HG02610 (cell line): ENCODE measurements at regions not wholly inside any gene's neighbourhood (a gene's known extent, or its start where the extent isn't known, plus 50 kb on each side); places are given as distances from the start of the nearest gene placed in this dataset.

Experiments used
- ATAC-seq: cut with Tn5 transposase; IDR thresholded peaks from one replicate; pipeline ENCODE4 v1.9.1; 2021; ENCODE audit warnings: mild to moderate bottlenecking, moderate library complexity; ENCODE audit not compliant: unreplicated experiment

DNA sequence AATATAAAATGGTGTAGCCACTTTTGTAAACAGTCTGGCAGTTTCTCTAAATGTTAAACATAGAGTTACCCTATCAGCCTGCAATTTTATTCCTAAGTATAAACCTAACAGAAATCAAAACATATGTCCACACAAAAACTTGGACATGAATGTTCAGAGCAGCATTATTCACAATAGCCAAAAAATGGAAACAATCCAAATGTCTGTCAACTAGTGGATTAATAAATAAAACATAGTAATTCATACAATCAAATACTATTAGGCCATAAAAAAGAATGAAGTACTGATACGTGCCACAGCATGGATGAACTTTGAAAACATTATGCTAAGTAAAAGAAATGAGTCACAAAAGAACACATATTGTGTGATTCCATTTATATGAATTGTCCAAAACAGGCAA is 196.5 kb downstream of the NUAK1 start:
- ATAC-seq: no peak

DNA sequence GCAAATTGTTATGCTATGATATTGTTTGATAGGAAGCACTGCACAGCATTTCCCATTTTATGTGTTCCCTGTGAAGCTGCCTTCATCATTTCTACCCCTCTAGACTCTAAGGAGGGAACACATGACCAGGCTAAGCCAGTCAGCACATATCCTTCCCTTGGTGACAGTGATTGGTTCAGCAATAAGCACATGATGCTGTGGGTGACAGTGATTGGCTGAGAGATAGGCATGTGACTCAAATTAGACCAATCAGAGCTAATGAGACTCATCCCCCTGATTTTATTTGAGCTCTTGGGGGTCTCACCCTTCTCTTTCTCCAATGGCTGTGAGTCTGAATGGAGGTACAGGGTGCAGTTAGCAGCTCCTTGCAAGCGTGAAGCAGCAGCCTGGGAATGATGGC is 195.2 kb downstream of the NUAK1 start:
- no peak for ATAC-seq

DNA sequence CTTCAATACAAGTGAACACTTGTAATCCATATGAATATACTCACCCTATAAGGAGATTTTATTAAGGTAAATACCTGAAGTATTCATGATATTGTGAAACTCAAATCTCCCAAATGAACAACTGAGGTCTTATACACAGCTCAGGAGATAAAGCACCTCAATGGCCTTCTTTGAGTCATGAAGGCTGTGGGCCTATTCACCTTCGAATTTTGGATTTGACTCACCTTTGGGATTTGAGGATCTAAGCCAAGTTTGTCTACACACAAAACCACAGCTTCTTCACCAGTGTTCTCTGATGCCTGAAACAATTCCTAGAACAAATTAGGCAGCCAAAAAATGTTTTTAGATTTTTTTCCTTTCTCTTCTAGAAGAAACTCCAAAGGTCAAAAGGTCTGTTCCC is 194.1 kb downstream of the NUAK1 start:
- ATAC-seq: no peak

DNA sequence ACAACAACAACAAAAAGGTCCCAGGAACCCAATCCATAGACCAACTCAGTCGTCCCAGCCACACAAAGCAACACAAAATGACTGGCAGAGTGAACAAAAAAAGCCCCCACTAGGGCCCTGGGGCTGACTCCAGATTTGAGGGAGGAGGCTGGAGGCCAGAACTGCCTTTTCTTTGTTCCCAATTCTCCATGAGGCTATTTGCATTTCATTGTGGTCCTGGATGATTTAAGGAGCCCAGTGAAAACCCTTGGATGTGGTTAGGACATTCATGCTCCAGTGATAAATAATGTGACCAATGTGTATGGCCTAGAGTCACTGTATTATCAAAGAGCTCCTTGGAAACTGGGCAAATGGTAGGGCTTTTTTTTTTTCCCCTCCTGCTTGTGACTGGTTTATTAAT is 192.9 kb downstream of the NUAK1 start:
- no peak for ATAC-seq

DNA sequence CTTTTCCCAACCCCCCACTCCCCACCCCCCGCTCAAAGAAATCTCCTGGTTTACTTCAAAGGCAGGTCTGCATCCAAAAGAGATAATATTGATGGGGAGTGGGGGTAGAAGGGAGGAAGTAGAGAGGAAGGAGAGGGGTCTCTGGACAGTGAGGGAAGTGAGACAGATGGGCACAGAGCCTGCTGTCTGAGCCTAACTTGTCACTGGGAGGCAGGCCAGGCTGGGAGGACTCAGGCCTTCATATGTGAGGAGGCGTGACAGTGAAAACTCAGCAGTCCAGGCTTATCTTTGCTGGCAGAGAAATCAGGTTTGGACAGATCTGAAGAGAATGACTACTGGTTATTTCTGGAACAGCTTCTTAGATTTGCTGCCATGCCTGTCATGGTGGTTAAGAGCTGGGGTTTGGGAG is 192.3 kb downstream of the NUAK1 start:
- no peak for ATAC-seq

DNA sequence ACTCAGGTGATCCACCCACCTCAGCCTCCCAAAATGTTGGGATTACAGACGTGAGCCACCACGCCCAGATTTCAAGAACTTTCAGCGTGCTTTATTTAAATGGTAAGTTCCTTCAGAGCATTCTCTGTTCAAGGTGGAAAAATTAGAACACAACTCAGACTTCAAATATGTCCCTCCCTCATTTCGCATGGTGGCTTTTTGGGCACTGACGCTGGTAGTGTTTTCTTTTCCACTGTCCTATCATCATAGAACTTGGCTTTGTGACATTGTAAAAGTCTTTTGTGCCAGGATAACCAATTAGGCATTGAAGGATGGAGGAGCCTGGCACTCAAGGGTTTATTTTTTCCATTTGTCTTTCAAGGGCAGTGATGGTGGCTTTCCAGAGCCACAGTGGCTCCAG is 190.8 kb downstream of the NUAK1 start:
- no peak for ATAC-seq

DNA sequence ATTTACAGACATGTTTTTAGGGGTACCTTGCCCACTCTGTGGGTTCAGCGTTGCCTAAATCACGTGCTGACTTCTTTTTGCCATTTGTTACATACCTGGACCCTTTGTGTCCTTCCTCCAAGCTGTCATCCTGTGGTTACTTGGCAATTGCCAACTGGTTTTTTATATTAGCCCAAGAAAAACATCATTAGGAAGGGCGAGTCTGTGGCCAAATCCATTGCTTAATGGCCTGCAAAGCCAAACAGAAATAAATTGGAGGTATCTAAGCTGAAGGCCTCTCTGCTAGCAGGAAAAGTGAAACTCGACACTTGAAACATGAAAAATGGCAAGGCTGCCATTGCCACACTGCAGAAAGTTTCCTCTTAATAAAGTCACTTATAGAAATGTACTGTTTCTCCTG is 190.4 kb downstream of the NUAK1 start:
- ATAC-seq: no peak

DNA sequence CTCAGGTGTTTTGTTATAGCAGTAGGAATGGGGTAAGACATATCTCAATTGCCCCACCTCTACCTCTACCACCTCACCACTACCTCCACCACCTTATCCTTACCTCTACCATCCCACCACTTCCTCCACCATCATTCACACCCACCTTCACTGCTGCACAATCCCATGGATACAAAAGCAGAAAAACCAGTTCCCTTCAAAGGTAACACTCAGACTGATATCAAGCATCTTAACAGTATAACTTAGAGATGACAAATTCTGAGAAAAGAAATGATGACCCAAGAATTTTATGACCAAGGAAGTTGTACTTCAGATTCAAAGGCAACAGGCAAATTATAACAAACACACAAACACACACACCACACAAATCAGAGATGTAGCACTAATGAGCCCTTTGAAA is 189.4 kb downstream of the NUAK1 start:
- ATAC-seq: no peak

DNA sequence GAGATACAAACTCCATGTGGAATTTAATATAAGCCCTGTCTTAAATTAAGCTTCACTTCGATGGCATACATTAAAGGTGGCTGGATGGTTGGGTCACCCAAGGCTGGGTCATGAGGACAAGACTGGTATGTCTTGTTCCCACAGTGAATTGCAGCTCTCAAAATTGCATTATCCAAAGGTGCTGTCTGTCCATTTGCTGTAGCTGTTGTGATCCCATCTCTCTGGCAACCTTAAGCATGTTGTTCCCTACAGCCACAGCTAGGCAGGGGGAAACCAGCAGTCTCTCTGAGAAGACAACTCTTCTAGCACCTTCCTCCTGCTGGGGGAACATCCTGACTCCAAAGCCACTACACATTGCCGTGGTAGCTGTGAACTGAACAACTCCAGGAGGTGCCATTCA is 187.0 kb downstream of the NUAK1 start:
- no peak for ATAC-seq

DNA sequence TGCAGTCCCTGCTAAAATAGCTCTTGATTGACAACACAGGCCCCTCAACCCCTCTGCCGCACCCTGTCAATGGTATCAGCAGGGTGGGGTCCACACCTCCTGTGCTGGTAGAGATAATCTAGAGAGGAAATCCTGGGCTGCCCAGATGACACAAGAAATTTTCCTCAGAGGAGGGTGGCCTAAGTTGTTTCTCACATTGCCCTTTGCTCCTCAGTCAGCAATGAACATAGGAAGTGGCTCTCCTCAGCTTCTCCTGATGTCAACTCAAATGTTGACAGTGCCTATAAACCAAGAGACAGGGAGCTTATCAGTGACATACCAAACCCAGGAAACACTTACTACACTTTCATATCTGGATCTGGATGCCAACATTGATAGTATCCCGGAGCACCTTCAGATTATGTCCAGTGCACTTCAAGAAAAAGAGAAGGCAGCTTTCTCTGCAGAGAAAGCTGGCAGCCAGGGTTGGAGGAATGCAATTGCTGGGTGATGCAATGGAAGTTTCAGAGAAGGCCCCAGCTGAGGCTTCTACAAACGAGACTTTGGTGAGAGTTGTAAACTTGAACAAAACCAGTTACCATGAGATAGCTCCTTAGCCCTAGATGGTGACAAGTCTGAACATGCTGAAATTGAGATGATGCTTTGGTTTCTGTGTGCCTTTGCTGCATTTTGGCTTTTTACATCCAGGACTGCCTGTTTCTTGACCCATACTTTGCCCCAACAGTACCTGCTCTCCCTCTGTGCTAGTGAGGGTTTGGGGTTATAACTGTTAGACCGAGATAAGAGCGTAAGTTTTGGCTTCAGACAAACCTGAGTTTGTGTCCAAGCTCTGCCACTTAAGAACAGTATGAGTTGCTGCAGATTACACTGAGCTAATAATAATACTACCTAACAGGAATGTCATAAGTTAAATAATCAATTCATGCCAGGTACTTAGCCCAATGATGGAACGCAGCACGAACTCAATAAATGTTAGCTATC is 183.5 kb downstream of the NUAK1 start:
- no peak for ATAC-seq

DNA sequence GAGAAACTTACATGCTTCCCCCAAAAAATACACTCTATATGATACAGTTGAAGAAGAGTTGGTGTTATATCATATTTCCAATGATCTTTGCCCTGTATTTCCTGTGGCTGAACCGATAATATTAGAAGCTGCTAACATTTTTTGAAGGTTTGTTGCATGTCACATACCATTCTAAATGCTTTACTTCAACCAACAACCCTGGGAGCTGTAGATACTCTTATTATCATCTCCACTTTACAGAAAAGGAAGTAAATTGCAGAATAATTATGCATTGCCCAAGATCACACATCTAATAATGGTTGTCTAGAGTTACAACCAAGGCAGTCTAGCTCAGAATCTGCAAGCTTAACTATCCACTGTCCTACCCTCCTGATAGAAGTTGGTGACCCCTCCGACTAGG is 182.8 kb downstream of the NUAK1 start:
- ATAC-seq: no peak

DNA sequence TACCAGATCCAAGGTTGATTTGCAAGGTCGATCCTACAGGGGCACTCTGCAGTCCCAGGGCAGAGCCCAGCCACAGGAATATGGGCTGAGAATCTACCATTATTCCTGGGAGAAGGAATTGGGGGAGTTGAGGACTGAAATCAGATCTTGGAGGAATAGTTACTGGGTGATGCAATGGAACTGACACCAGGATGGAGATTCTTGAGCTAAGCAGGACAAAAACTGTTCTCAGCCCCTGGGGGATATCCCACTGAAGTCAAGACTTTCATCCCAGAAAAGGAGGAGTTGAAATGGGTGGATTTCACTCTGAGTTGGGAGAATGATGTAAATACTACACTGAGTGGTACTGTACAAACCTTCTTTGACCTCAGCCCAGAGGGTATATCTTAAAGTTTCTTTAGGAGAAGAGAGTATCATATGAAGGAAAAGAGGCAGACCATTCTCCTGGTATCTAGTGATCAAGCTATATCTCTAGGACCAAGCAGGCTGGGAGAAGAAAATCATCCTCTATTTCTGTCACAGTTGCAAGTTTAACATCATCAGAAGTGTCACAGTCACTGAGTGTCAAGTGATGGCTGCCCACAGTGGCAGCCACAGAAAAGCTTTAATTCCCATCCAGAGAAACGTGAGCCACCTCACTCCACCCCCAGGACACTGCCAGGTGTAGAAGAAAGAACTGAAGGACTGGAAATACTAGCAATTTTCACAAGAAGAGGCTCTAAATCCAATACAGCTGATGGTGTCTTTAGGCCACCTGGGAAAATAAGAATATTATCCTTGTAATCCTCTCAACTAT is 181.9 kb downstream of the NUAK1 start:
- no peak for ATAC-seq

DNA sequence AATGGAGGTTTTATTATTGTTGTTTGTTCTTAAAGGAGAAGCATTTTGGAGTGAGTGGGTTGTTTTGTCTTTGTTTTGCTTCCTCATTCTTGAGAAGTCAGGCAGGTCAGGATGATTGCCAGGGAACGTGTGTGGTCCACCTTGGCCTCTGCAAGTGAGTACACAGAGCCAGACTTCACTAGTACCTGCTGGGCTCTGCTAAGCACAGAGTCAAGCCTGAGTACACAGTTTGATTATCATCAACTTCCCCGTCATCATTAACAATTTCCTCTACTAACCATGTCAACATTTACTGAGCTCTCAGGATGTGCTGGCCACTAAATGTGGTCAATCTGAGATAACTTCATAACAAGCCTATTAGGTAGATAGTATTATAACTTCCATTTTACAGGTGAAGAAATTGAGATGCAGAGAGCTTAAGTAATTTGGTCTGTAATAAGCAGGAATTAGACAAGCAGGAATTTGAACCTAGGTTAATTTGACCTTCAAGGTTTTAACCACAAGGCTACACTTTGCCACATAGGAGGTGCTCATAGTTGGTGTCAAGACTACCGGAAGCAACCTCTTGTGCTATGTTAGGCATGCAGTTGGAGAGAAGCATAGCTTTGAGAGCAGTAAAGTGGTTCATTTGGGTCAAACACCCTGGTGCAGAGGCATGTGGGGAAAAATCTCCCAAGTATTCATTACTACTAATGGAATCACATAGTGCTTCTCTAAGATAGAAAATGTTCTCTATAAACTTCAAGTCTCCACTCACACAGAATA is 178.3 kb downstream of the NUAK1 start:
- no peak for ATAC-seq

DNA sequence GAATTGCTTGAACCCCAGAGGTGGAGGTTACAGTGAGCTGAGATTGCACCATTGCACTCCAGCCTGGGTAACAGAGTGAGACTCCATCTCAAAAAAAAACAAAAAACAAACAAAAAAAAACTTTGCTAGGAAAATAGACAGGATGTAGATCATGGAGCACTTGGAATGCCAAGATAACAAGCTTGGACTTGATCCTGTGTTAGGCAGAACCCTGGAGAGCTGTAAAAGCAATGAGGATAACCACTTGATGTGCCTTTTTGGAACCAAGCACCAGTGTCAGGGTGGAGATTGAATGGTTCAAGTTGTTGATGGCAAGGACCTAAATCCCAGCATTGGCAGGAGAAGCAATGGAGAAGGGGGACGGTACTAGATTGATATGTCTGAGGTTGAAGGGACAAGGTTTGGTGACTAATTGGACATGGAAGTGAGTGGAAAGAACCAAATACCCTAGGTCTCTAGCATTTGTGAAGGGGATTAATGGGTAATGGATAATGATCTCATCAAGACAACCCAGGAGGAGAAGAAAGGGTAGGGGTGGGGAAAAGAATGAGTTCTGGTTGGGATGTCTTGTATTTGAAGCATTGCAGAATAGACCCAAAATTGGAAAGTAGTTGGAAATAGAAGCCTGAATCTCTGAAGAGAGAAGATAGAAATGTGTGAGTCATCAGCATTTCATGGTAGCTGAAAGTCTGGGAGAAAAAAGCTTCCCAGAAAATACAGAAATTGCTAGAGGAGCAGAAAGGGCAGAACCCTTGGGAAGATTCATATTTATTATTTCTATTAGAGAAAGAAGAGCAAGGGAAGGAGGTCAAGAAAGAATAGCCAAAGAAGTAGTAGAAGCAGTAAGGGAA is 176.7 kb downstream of the NUAK1 start:
- ATAC-seq: no peak

DNA sequence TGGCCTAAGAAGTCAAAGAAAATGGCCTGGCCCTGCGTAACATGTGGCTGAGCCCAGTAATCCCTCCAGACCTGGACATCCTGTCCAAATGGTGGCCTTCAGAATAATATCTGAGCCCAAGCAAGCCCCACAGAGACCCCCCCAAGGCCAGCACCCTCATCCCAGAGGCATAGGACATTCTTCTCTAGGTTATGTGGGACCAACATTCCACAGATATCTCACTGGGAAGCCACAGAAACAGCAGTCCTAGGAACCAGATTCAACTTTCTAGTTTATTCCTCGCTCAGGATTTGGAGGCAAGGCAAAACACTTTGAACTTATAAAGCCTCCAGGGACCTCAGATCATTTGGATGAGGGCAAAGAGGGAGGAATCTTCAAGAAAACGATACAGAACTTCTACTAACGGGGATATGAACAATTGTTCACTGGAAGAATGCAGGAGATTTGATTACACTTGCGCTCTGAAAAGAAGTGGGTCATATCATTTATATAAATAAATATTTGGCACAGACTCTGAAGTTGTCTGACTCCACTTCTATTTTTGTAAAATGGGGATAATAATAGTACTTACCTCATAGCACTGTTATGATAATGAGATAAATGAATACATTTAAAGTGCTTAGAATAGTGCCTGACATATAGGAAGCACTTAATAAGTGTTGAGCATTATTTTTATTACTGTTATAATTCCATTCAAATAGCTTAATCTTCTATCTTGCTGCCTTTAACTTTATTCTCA is 171.5 kb downstream of the NUAK1 start:
- no peak for ATAC-seq

DNA sequence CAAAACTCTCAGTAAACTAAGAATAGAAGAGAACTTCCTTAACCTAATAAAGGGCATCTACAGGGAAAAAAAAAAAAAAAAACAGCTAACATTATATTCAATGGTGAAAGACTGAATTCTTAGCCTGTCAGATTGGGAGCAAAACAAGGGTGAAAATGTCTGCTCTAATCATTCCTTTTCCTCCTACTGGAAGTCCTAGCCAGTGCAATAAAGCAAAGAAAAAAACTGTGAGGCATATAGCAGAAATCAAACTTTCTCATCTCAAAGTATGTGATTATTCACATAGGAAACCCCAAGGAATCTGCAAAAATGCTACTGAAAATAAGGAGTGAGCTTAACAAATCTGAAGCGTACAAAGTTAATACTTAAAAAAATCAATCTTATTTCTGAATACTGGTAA is 170.7 kb downstream of the NUAK1 start:
- ATAC-seq: no peak

DNA sequence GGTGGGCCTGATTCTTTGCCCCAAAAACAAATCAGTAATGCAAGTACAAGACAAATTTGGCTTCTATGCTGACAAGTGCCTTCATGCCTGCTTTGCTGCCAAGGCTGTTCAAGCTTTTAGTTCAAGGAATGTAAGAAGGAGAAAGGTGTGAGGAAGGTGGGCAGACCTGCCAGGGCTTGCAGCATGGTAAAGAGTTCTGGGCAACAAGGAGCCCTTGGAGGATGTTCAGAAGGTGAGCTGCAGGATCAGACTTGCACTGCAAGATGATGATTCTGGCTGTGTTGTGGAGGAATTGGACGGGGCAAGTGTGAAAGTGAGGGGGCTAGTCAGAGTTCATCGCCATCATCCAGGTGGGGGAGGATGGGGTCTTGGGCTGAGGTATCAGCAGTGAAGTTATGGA is 167.9 kb downstream of the NUAK1 start:
- no peak for ATAC-seq

DNA sequence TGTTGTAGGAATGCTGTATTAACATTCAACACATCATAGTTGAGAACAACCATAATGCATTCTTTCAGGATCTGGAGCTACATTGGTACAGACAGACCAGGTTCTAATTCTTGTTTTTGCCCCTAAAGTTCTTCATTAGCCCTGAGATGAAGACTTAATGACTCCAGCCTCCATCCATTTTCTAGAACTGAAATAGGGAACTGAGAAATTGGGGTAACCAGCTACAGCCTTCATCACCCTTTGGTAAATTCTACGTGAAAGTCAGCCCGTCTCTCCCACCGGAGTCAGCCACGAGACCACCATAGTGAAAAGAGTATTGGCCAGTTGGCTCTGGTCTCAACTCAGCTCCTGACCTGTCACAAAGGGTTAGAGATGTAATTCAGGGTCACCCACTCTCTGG is 164.0 kb downstream of the NUAK1 start:
- ATAC-seq: no peak

DNA sequence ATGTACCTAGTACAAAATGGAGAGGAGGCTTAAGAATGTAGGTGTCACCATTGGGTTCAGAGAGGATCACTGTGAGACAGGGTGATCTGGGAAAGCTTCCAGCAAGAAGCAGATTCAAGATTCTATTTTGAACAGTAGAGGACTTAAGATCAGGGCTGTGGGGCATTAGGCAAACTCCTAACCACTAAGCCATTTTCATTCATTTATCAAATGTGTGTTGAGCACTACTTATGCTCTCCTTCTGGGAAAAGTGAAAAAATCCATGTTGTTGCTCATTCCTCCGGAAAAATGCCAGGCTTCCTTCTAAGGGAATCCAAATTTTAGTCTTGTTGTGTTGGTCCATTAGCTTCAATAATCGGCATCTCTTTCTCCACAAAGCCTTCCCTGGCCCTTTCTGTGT is 163.4 kb downstream of the NUAK1 start:
- no peak for ATAC-seq

DNA sequence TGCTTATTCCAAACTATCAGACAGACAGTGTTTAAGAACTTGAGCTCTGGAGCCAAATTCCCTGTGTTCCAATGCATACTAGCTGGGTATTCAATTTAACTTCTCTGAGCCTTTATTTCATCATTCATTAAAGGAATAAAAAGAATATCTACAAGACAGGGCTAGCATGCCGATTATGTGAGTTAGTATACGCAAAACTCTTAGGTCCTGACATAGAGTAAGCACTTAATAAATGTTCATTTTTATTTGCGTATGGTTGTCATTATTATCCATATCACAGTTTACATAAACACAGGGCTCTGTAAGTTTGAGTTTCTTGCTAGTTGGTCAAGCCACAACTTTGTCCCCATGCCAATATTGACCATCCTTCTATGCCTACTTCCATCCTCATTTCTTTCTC is 161.5 kb downstream of the NUAK1 start:
- ATAC-seq: no peak
